ENCODE measurements at regions not wholly inside any gene's neighbourhood (a gene's known extent, or its start where the extent isn't known, plus 50 kb on each side); places are given as distances from the start of the nearest gene placed in this dataset.

DNA sequence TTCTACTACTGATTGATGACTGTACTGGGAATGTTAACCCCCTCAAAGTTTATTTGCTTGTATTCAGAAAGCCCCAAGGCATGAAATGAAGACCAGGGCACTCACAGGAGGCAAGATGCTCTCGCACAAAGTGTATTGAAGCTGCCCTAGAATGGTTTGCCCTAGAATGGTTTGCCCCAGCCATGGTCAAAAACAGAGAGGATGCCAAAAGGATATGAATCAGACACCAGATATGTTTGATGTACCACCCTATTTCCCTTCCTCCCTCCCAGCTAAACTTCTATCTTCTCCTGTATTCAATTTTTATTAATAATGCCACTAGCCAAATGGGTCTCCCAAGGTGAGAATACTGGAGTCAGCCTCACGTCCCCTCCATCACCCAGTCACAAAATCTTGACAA lies 101.3 kb downstream of the TMCO5A start:
- in situ Hi-C loops (cut with MboI; ENCODE audit: low sequenced_read_pairs), result no loop called here
- Histone ChIP-seq H3K4me3 (no peak overlapping the region), H3K36me3 (replicated peaks) (no peaks in the 10 kb centered on the region), H3K4me1 (no peaks in the 10 kb centered on the region), H3K9me3 (no peaks in the 10 kb centered on the region), H3K27me3 (ENCODE audit: low read depth) (no peaks in the 10 kb centered on the region)
- DNase-seq (ENCODE audit: low spot score in 2 of 2), result no peak

DNA sequence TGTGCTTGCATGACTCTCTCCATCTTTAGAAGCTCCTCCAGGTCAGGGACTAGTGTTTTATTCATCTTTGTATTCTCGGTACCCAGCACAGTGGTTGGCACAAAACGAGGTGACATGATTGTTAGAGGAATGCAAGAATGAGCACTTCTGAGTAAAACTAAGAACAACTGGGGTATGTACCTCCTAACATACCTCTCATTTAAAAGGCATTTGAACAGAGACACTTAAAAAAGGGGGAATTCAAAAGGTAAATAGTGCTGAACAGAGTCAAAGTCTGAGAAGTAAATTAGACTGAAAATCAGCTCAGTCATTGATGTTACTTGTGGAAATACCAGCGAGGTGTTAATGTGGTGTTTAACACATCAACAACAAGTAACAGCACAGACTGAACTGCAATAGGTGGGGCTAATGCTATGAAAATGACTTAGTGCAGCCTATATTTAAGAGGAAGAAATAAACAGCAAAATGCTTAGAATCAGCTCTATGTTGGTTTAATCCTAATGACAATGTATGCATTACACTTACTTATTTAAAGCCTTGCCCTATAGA lies 102.4 kb downstream of the TMCO5A start:
- no peaks in the 10 kb centered on the region for H3K27me3 ChIP-seq (ENCODE audit: low read depth)
- no peak overlapping the region for H3K4me3 ChIP-seq
- no peaks in the 10 kb centered on the region for H3K9me3 ChIP-seq
- no peaks in the 10 kb centered on the region for H3K4me1 ChIP-seq
- in situ Hi-C loops (cut with MboI; ENCODE audit: low sequenced_read_pairs), result no loop called here
- DNase-seq (ENCODE audit: low spot score in 2 of 2), result no peak
- no peaks in the 10 kb centered on the region for H3K36me3 ChIP-seq (replicated peaks)

DNA sequence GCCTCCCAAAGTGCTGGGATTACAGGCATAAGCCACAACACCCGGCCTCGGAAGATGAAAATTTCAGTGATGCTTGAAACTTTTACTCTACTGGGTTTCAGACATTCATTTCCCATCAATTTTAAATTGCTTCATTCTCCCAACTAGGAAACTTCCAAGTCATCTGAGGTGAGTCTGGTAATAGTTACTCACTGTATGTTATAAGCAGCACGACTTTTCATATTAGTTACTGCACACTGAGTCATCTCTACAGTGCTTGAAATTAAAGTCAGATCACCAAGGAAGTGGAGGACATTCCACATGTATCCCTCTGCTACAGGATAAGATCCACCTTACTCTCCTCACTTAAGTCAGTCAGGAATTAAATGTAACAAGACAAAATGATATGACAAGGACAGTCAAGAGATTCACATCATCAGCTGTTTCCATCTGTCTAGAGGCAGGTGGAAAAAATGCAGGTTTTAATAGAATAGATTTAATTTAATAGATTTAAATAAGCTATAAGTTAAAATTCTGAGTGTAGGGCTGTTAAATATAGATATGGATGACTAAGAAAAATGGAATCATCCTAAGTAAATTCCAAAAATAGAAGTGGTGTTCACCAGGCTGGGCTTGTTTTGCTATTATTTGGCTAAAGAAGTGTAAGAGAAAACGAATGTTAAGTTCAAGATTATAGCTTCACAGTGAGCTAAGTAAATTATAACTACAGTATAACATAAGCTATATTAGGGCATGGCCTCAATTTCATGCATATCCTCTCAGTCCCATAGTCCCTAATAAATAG lies 104.4 kb downstream of the TMCO5A start:
- H3K4me1 ChIP-seq, result no peaks in the 10 kb centered on the region
- H3K9me3 ChIP-seq, result no peaks in the 10 kb centered on the region
- no peaks in the 10 kb centered on the region for H3K36me3 ChIP-seq (replicated peaks)
- no peak overlapping the region for H3K4me3 ChIP-seq
- no peak for DNase-seq (ENCODE audit: low spot score in 2 of 2)
- in situ Hi-C loops (cut with MboI; ENCODE audit: low sequenced_read_pairs), result no loop called here
- no peaks in the 10 kb centered on the region for H3K27me3 ChIP-seq (ENCODE audit: low read depth)

DNA sequence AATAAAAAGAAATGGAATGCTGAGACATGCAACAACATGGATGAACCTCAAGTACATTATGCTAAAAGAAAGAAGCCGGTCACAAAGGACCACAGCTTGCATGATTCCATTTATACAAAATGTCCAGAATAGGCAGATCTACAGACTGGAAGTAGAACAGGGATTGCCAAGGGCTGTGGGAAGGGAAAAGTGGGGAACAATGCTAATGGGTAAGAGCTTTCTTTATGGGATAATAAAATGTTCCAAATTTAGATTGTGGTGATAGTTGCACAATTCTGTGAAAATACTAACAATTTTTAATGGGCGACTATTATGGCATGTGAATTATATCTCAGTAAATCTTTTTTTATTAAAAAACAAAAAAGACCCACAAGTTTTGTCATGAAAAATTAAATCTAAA lies 106.2 kb downstream of the TMCO5A start:
- no peak overlapping the region for H3K4me3 ChIP-seq
- no peaks in the 10 kb centered on the region for H3K9me3 ChIP-seq
- no peaks in the 10 kb centered on the region for H3K36me3 ChIP-seq (replicated peaks)
- H3K27me3 ChIP-seq (ENCODE audit: low read depth), result no peaks in the 10 kb centered on the region
- in situ Hi-C loops (cut with MboI; ENCODE audit: low sequenced_read_pairs), result no loop called here
- no peaks in the 10 kb centered on the region for H3K4me1 ChIP-seq
- DNase-seq (ENCODE audit: low spot score in 2 of 2), result no peak

DNA sequence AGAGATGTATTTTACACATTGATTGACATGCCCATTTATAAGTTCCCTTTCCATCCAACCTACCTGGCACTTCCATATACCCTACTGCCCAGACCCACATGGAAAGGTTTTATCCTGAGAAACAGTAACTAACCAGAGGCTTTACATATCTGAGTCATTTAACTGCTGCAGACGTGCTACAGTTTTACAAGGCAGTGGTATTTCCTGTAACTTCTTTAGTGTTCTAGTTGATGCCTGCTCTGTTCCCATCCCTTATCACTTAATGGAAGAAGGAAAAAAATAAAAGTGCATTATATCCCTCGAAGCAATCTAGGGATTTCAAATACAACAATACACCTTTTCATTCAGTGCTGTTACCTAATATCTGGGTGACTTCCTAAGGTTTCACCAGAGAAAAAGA lies 107.1 kb downstream of the TMCO5A start:
- in situ Hi-C loops (cut with MboI; ENCODE audit: low sequenced_read_pairs), result no loop called here

DNA sequence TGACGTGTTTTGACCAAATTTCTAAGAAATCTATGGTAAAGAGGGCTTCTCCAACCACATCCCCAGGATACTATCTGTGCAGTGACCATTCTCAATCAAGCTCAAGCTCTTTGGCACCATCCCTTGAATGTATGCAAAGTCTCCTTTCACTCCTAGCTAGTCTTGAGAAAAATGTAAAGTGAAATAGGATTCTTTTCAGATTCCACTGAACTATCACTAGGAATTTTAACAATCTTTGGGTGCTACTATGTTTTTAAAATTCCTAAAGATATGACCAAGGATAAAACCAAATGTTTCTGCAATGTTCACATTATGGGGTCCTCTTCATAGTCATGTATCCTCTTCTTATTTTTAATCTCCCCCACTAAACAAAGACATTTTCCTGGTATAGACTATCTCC lies 107.8 kb downstream of the TMCO5A start:
- no peaks in the 10 kb centered on the region for H3K4me1 ChIP-seq
- no peak overlapping the region for H3K4me3 ChIP-seq
- H3K36me3 ChIP-seq (replicated peaks), result no peaks in the 10 kb centered on the region
- in situ Hi-C loops (cut with MboI; ENCODE audit: low sequenced_read_pairs), result no loop called here
- no peaks in the 10 kb centered on the region for H3K9me3 ChIP-seq
- DNase-seq (ENCODE audit: low spot score in 2 of 2), result no peak
- H3K27me3 ChIP-seq (ENCODE audit: low read depth), result no peaks in the 10 kb centered on the region

More for the DNA sequence above, 107.1 kb downstream of the TMCO5A start:
- H3K36me3 ChIP-seq (replicated peaks), result no peaks in the 10 kb centered on the region
- no peaks in the 10 kb centered on the region for H3K27me3 ChIP-seq (ENCODE audit: low read depth)
- DNase-seq (ENCODE audit: low spot score in 2 of 2), result no peak
- H3K9me3 ChIP-seq, result no peaks in the 10 kb centered on the region
- no peaks in the 10 kb centered on the region for H3K4me1 ChIP-seq
- no peak overlapping the region for H3K4me3 ChIP-seq

DNA sequence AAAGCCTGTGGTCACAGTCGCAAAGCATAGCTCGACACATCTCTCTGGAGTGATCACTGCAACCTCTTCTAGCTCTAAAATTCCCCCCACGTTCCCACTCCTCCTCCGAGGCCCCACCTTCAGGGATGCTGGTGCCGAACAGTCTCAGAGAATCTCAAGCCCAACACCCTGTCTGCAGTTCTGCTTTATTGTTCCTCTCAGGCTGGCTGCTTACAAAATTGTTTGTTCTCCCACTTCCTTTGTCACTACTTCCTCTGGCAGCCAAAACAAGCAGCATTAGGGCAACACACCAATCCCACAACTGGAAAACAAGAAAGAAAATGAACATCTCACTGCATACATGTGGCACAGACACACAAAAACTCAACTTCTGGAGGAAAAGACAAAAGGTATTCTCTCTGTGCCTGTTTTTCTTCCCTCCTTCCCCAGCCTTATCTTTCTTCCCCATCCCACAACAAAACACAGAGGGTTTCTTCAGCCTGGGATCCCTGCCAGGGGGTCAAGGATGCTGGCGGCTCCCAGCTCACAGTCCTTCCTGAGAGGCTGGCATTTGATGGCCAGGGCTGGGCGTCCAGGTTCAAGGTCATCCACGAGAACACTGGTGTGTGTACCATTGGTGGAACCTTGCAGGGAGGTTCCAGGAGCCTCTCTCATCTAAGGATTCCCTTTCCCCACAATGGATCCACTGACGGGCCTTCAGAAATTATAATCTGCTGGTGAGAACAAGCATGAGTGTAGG lies 108.4 kb downstream of the TMCO5A start:
- Histone ChIP-seq H3K36me3 (replicated peaks) (no peaks in the 10 kb centered on the region), H3K4me1 (no peaks in the 10 kb centered on the region), H3K27me3 (ENCODE audit: low read depth) (no peaks in the 10 kb centered on the region), H3K9me3 (no peaks in the 10 kb centered on the region), H3K4me3 (no peak overlapping the region)
- in situ Hi-C loops (cut with MboI; ENCODE audit: low sequenced_read_pairs), result no loop called here
- DNase-seq (ENCODE audit: low spot score in 2 of 2), result no peak

GRCh38 chr15:38046257-38047051 lies 112.0 kb downstream of the TMCO5A start:
- in situ Hi-C loops (cut with MboI; ENCODE audit: low sequenced_read_pairs), result no loop called here
- Histone ChIP-seq H3K27me3 (ENCODE audit: low read depth) (no peaks in the 10 kb centered on the region), H3K36me3 (replicated peaks) (no peaks in the 10 kb centered on the region), H3K9me3 (no peaks in the 10 kb centered on the region), H3K4me3 (no peak overlapping the region), H3K4me1 (peaks cover 3% of the 10 kb centered on the region; the same call in 1 of the 2 replicates)
- no peak for DNase-seq (ENCODE audit: low spot score in 2 of 2)

DNA sequence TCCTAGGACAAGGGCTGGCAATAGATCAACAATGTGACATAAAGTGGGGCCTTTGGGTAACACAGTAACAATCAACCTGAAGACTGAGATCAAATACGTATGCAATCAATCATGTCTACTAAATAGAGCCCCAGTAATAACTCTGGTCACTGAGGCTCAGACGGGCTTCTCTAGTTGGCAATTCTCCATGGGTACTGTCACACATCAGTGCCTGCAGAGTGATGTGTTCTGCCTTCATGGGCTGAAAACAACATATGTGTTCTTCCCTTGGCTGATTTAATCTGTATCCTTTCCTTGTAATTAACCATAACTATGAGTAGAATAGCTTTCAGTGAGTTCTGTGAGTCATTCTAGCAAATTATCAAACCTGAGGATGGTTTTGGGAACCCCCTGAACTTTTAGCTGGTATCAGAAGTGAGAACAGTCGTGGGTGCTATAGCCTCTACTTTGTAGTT lies 113.6 kb downstream of the TMCO5A start:
- Histone ChIP-seq H3K9me3 (no peaks in the 10 kb centered on the region), H3K27me3 (ENCODE audit: low read depth) (no peaks in the 10 kb centered on the region)
- no peak for DNase-seq (ENCODE audit: low spot score in 2 of 2)

GRCh38 chr15:38049891-38050290 lies 115.5 kb downstream of the TMCO5A start:
- Histone ChIP-seq H3K36me3 (replicated peaks) (no peaks in the 10 kb centered on the region), H3K4me3 (no peak overlapping the region), H3K4me1 (peaks cover 3% of the 10 kb centered on the region; the same call in 1 of the 2 replicates), H3K27me3 (ENCODE audit: low read depth) (no peaks in the 10 kb centered on the region), H3K9me3 (no peaks in the 10 kb centered on the region)
- in situ Hi-C loops (cut with MboI; ENCODE audit: low sequenced_read_pairs), result no loop called here
- DNase-seq (ENCODE audit: low spot score in 2 of 2), result no peak

More for the DNA sequence above, 113.6 kb downstream of the TMCO5A start:
- Histone ChIP-seq H3K4me1 (peaks cover 3% of the 10 kb centered on the region; the same call in 1 of the 2 replicates), H3K36me3 (replicated peaks) (no peaks in the 10 kb centered on the region), H3K4me3 (no peak overlapping the region)
- in situ Hi-C loops (cut with MboI; ENCODE audit: low sequenced_read_pairs), result no loop called here

DNA sequence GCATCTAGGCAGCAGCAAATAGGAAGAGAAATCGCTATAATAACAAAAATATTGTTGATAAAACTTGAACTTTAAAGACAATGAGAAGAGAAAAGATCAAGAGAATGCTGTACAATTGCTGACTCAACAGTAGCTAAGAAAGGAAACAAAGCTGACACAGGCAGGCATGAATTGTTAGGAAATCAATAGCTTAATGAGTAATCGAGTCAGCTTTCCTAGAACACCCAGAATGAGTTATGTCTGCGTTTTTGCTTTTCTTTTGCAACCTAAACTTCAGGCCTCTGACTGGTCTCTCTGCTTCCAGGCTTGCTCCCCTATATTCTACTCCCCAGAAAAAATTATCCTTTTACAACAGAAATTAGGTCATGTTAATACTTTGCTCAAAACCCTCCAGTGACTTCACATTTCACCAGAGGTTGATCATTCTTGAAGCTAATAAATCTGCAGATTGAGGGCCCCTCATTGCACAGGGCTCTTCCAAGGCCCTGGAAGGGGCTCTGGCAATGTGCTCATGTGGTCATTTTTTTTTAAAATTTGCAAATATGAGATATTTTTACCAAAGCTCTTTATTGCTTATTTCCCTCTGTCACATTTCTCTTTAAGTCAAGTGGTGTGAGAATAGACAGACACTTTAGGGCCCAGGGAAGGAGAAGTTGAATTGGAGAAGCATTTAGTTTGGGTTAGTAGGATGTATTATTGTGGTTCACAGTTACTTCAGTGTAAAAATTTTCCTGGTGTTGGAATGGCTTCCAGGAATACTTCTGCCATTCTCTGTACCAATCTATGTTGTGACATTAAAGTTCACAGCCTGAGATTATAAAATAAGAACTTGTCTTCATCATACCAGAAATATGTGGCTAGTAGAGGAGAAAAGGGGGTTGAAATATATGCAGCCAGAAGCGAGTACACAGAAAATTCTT lies 116.3 kb downstream of the TMCO5A start:
- Histone ChIP-seq H3K9me3 (no peaks in the 10 kb centered on the region), H3K4me1 (peaks cover 3% of the 10 kb centered on the region; the same call in 1 of the 2 replicates), H3K36me3 (replicated peaks) (no peaks in the 10 kb centered on the region), H3K27me3 (ENCODE audit: low read depth) (no peaks in the 10 kb centered on the region), H3K4me3 (no peak overlapping the region)
- in situ Hi-C loops (cut with MboI; ENCODE audit: low sequenced_read_pairs), result no loop called here
- DNase-seq (ENCODE audit: low spot score in 2 of 2), result no peak

DNA sequence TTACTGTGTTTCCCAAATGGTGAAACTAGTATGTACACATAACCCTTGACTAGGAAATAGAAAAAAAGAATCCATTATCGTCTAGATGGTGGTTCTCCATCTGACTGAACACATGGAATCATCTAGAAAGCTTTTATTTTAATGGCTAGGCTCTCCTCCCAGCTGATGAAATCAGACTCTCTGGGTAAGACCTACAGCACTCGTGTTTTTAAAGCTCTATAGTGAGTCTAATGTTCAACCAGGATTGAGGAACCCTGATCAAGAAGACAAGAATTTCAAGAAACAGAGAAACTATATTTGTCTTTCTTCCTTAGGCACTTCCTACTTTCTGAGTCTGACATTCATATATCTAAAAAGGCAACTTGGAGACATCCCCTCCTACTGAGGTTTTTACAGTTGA lies 118.8 kb downstream of the TMCO5A start:
- no peak for DNase-seq (ENCODE audit: low spot score in 2 of 2)
- H3K4me1 ChIP-seq, result peaks cover 3% of the 10 kb centered on the region; the same call in 1 of the 2 replicates
- no peaks in the 10 kb centered on the region for H3K9me3 ChIP-seq
- no peak overlapping the region for H3K4me3 ChIP-seq
- no peaks in the 10 kb centered on the region for H3K36me3 ChIP-seq (replicated peaks)
- no peaks in the 10 kb centered on the region for H3K27me3 ChIP-seq (ENCODE audit: low read depth)
- in situ Hi-C loops (cut with MboI; ENCODE audit: low sequenced_read_pairs), result no loop called here

- Histone ChIP-seq H3K4me3 (no peak overlapping the region), H3K4me1 (peaks cover 3% of the 10 kb centered on the region; the same call in 1 of the 2 replicates), H3K9me3 (no peaks in the 10 kb centered on the region), H3K27me3 (ENCODE audit: low read depth) (no peaks in the 10 kb centered on the region), H3K36me3 (replicated peaks) (no peaks in the 10 kb centered on the region)
- DNase-seq (ENCODE audit: low spot score in 2 of 2), result no peak
- in situ Hi-C loops (cut with MboI; ENCODE audit: low sequenced_read_pairs), result no loop called here
These were observed 119.3 kb downstream of the TMCO5A start for GRCh38 chr15:38053776-38054175.

All from HAP-1 (cell line).